GM12891 (cell line): ENCODE measurements at regions not wholly inside any gene's neighbourhood (a gene's known extent, or its start where the extent isn't known, plus 50 kb on each side); places are given as distances from the start of the nearest gene placed in this dataset.

ENCODE experiments used
- POLR2AphosphoS5 ChIP-seq: IDR thresholded peaks from 2 replicates; pipeline ENCODE4 v1.6.1; 2011; ENCODE audit warnings: low read depth, low read length, control low read depth
- POU2F2 ChIP-seq: IDR thresholded peaks from 2 replicates; pipeline ENCODE4 v1.6.1; 2011; ENCODE audit warnings: low read depth, mild to moderate bottlenecking, control low read depth, low read length, moderate library complexity
- TAF1 ChIP-seq: IDR thresholded peaks from 2 replicates; pipeline ENCODE4 v1.6.1; 2011; ENCODE audit warnings: low read depth, low read length, control low read depth

GRCh38 chr5:1933364-1934055 lies 50.8 kb upstream of the IRX4 start:
- TF ChIP-seq POLR2AphosphoS5 (no peak), POU2F2 (no peak), TAF1 (no peak)
